ENCODE measurements at regions not wholly inside any gene's neighbourhood (a gene's known extent, or its start where the extent isn't known, plus 50 kb on each side); places are given as distances from the start of the nearest gene placed in this dataset.
A peak's percentile ranks its signal among the peaks of the same experiment; 100 is the strongest.

DNA sequence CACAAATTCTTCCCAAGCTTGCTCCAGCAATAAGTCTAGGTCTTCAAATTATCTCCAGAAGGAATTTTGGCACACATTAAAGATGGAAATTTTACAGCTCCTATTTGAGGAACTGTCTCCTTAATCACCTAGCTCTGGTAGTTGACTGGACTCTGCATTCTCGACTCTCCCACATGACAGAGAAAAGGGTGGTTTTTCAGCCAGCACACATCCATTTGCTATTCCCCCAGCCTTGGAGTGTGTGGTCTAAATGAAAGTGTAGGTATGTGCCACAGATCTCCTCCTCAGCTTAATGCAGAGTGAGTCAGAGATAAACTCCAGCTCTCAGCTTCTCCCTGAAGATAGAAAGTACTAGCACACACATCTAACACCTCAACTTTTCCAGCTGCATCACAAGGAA is 62.2 kb upstream of the ALCAM start:
- DNase-seq (ENCODE audit: low spot score) = peak; percentile 8

- DNase-seq (ENCODE audit: low spot score) = no peak
These were observed 51.6 kb upstream of the ALCAM start for GRCh38 chr3:105315144-105315543.

GRCh38 chr3:105315815-105316214 is 50.9 kb upstream of the ALCAM start:
- DNase-seq (ENCODE audit: low spot score) = no peak

- DNase-seq (ENCODE audit: low spot score) = no peak
These were observed 50.4 kb upstream of the ALCAM start for GRCh38 chr3:105316331-105316730.

Data from AG08396 (cell line).